HCT116 (cell line): ENCODE measurements at regions not wholly inside any gene's neighbourhood (a gene's known extent, or its start where the extent isn't known, plus 50 kb on each side); places are given as distances from the start of the nearest gene placed in this dataset.

Experiments used
- ATAC-seq: fragments of 200-7000 bp; cut with Tn5 transposase; 2 replicates; pipeline ENCODE4 v1.9.1; 2020; ENCODE audit warnings: mild to moderate bottlenecking, moderate library complexity
- BruUV-seq: library from RNA; stranded (reverse); fragments of 400-500 nt; replicated peaks from 2 replicates; lab custom pipeline; 2021; lab: Mats Ljungman, UMichigan
- CTCF ChIA-PET: fragments of 300-600 bp; sonication (Branson Sonifier 250); formaldehyde crosslinking; loops from one replicate; lab custom pipeline; 2021; ENCODE audit warnings: antibody characterized with exemption; lab: Charles Lee
- POLR2A ChIA-PET: fragments of 300-600, 350-600 bp; sonication (Branson Sonifier 250); formaldehyde crosslinking; loops from one replicate; lab custom pipeline; 2021; ENCODE audit warnings: antibody characterized with exemption; lab: Charles Lee
- RAD21 ChIA-PET, 2 experiments: fragments of 300-600 bp; sonication (Branson Sonifier 250); formaldehyde crosslinking; loops; one replicate each; lab custom pipeline; 2023; ENCODE audit warnings: low total read pairs in 2 of 2; ENCODE audit not compliant: uncharacterized antibody in 2 of 2, unreplicated experiment in 2 of 2, low non-redundant PET in 1 of 2; lab: Charles Lee
- DNase-seq: peaks from one replicate; pipeline ENCODE4 v3.0.0-alpha.2; 2010; ENCODE audit warnings: low read depth, low spot score
- H2AFZ ChIP-seq: fragments of 200-600 bp; shearing (Covaris generic), sonication (generic); 2 replicates; pipeline ENCODE4 v1.6.1; 2017; ENCODE audit warnings: low read depth, mixed run types, mixed read lengths, antibody characterized with exemption, low read length; ENCODE audit not compliant: poor library complexity, severe bottlenecking
- H3K27ac ChIP-seq: 2 replicates; pipeline ENCODE4 v1.5.1; 2012; ENCODE audit warnings: low read depth, low read length
- H3K27me3 ChIP-seq: fragments of 200-600 bp; sonication (generic); 2 replicates; pipeline ENCODE4 v1.6.1; 2016; ENCODE audit warnings: mixed run types, low read length, mixed read lengths; ENCODE audit not compliant: insufficient read depth
- H3K36me3 ChIP-seq, 2 experiments: fragments of 200-500 bp in 1 of 2; fragments of 200-600 bp in 1 of 2; sonication (Bioruptor generic) in 1 of 2; sonication (generic) in 1 of 2; 2 replicates each; pipeline versions ENCODE4 v1.5.1 to v1.6.1; 2014 to 2016; ENCODE audit warnings: low read length in 2 of 2, inconsistent platforms in 1 of 2, mixed read lengths in 1 of 2, mixed run types in 1 of 2; ENCODE audit not compliant: insufficient read depth in 2 of 2, control insufficient read depth in 1 of 2
- H3K4me1 ChIP-seq, 2 experiments: fragments of 200-600 bp in 1 of 2; sonication (generic) in 1 of 2; 2 replicates each; pipeline versions ENCODE4 v1.5.1 to v1.6.1; 2012 to 2017; ENCODE audit warnings: low read length in 2 of 2, inconsistent platforms in 1 of 2, mild to moderate bottlenecking in 1 of 2, mixed read lengths in 1 of 2, mixed run types in 1 of 2, moderate library complexity in 1 of 2; ENCODE audit not compliant: insufficient read depth in 2 of 2, control insufficient read depth in 1 of 2
- H3K4me2 ChIP-seq: fragments of 200-600 bp; sonication (generic); 2 replicates; pipeline ENCODE4 v1.6.1; 2017; ENCODE audit warnings: mixed run types, low read length, mixed read lengths
- H3K4me3 ChIP-seq, 2 experiments: fragments of 200-600 bp in 1 of 2; sonication (generic) in 1 of 2; replicated peaks in 1 of 2; 2 replicates each; pipeline ENCODE4 v1.5.1; 2011 to 2016; ENCODE audit warnings: low read length in 2 of 2, control low read depth in 1 of 2, low read depth in 1 of 2, mild to moderate bottlenecking in 1 of 2, mixed read lengths in 1 of 2, mixed run types in 1 of 2
- H3K79me2 ChIP-seq: fragments of 200-600 bp; sonication (generic); 2 replicates; pipeline ENCODE4 v1.6.1; 2017; ENCODE audit warnings: mild to moderate bottlenecking, mixed run types, low read length, moderate library complexity, mixed read lengths; ENCODE audit not compliant: insufficient read depth
- H3K9ac ChIP-seq: fragments of 200-600 bp; sonication (generic); 2 replicates; pipeline ENCODE4 v1.6.1; 2016; ENCODE audit warnings: low read length, mixed read lengths
- H3K9me2 ChIP-seq: fragments of 200-600 bp; sonication (generic), shearing (Covaris generic); 2 replicates; pipeline ENCODE4 v1.6.1; 2017; ENCODE audit warnings: mixed run types, mild to moderate bottlenecking, moderate library complexity; ENCODE audit not compliant: insufficient read depth
- H3K9me3 ChIP-seq, 2 experiments: fragments of 200-500 bp in 1 of 2; fragments of 200-600 bp in 1 of 2; sonication (Bioruptor generic) in 1 of 2; sonication (generic) in 1 of 2; 2 replicates each; pipeline ENCODE4 v1.6.1; 2014 to 2017; ENCODE audit warnings: low read length in 2 of 2, mixed read lengths in 2 of 2, inconsistent platforms in 1 of 2, low read depth in 1 of 2, mild to moderate bottlenecking in 1 of 2, mixed run types in 1 of 2, moderate library complexity in 1 of 2; ENCODE audit not compliant: control insufficient read depth in 1 of 2, insufficient read depth in 1 of 2
- H4K20me1 ChIP-seq: fragments of 200-600 bp; sonication (generic), shearing (Covaris generic); 2 replicates; pipeline ENCODE4 v1.6.1; 2017; ENCODE audit warnings: mixed run types, mild to moderate bottlenecking, moderate library complexity; ENCODE audit not compliant: insufficient read depth
- CBX3 ChIP-seq: IDR thresholded peaks from 2 replicates; pipeline ENCODE4 v1.6.1; 2012; ENCODE audit warnings: low read depth
- EGR1 ChIP-seq: IDR thresholded peaks from 2 replicates; pipeline ENCODE4 v1.6.1; 2012; ENCODE audit warnings: low read depth
- EZH2 ChIP-seq: fragments of 200-600 bp; sonication (generic); IDR thresholded peaks from 2 replicates; pipeline ENCODE4 v1.6.1; 2017; ENCODE audit warnings: antibody characterized with exemption, mixed run types
- EZH2phosphoT487 ChIP-seq: fragments of 200-600 bp; IDR thresholded peaks from 2 replicates; pipeline ENCODE4 v1.6.1; 2018; ENCODE audit warnings: antibody characterized with exemption, borderline replicate concordance
- FOSL1 ChIP-seq: IDR thresholded peaks from 2 replicates; pipeline ENCODE4 v1.6.1; 2012; ENCODE audit warnings: low read depth
- JUND ChIP-seq: IDR thresholded peaks from 2 replicates; pipeline ENCODE4 v1.6.1; 2012
- POLR2AphosphoS5 ChIP-seq: IDR thresholded peaks from 2 replicates; pipeline ENCODE4 v1.6.1; 2011; ENCODE audit warnings: mild to moderate bottlenecking, low read depth, low read length, moderate library complexity
- RAD21 ChIP-seq: IDR thresholded peaks from 2 replicates; pipeline ENCODE4 v1.6.1; 2012; ENCODE audit warnings: low read depth, mild to moderate bottlenecking
- SIN3A ChIP-seq: IDR thresholded peaks from 2 replicates; pipeline ENCODE4 v1.6.1; 2012; ENCODE audit warnings: low read depth
- SRF ChIP-seq: IDR thresholded peaks from 2 replicates; pipeline ENCODE4 v1.6.1; 2012; ENCODE audit warnings: low read depth
- ZFX ChIP-seq: fragments of 450-650 bp; IDR thresholded peaks from 2 replicates; pipeline ENCODE4 v1.6.1; 2017
- ZNF274 ChIP-seq: fragments of 200-500 bp; sonication (Bioruptor generic); IDR thresholded peaks from 2 replicates; pipeline ENCODE4 v1.6.1; 2014; ENCODE audit warnings: mild to moderate bottlenecking, low read depth, low read length, inconsistent platforms
- intact Hi-C: fragments of 100-400 bp; cut with micrococcal nuclease; formaldehyde crosslinking; loops from 2 replicates; pipeline ENCODE4 v1.10.0; 2022
- TF ChIP-seq, protein P1 (sequence below), 3 experiments: fragments of 200-600 bp in 1 of 3; sonication (generic) in 1 of 3; IDR thresholded peaks in 2 of 3; conservative IDR thresholded peaks in 1 of 3; 2 replicates each; pipeline ENCODE4 v1.5.1; 2012 to 2017; ENCODE audit warnings: low read depth in 2 of 3, low read length in 2 of 3, antibody characterized with exemption in 1 of 3, borderline replicate concordance in 1 of 3, control low read depth in 1 of 3, mild to moderate bottlenecking in 1 of 3, mixed read lengths in 1 of 3, mixed run types in 1 of 3, moderate library complexity in 1 of 3; ENCODE audit not compliant: insufficient read depth in 1 of 3
- TF ChIP-seq, protein P2 (sequence below): IDR thresholded peaks from 2 replicates; pipeline ENCODE4 v1.6.1; 2012
- TF ChIP-seq, protein P3 (sequence below): IDR thresholded peaks from 2 replicates; pipeline ENCODE4 v1.6.1; 2011; ENCODE audit warnings: mild to moderate bottlenecking, low read length, moderate library complexity; ENCODE audit not compliant: insufficient replicate concordance; ENCODE audit errors: extremely low read depth

DNA sequence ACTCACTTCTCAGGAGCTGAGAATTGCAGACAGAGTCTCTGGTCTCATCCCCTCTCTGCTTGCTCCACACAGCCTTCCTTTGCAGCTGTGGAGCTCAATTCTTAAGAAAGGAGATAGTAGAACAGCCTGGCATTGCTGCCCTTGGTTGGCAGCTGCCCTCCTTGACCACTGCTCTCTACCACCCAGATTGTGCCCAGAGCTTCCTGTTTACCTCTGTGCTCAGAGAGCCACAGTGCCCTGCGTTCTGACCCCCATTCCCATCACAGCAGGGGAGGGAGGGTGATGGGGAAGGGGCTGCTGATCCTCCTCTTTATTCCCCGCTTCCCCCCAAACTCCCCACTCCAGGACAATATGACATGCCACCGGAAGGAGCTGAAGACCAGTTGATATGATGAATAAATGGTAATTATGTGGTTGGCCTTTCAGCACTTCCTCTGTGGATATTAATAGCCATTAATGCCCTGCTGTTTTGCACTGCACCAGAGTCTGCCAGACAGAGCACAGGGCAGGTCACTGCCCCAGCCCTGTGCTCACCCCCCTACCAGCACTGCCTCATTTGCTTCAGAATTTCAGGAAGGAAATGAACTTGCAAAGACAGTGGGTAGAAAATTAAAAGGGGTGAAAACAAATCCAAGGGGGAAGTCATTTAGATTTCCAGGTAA lies 426.8 kb upstream of the CADM1 start:
- intact Hi-C loops = no loop called here
- ATAC-seq (no peak), DNase-seq (no peak)
- H3K27me3 ChIP-seq = no peaks in the 10 kb centered on the region
- BruUV-seq = no TSS peak
- H3K27ac ChIP-seq = no peak overlapping the region
- no peak overlapping the region for H3K4me2 ChIP-seq
- H3K36me3 ChIP-seq = no peaks in the 10 kb centered on the region
- H3K9ac ChIP-seq = no peak overlapping the region
- ChIA-PET POLR2A (no interaction called here), RAD21 (no interaction called here), CTCF (no interaction called here)
- H3K79me2 ChIP-seq = no peaks in the 10 kb centered on the region
- no peak overlapping the region for H3K4me3 ChIP-seq
- H2AFZ ChIP-seq = no peak overlapping the region
- H4K20me1 ChIP-seq = no peaks in the 10 kb centered on the region
- H3K4me1 ChIP-seq = no peaks in the 10 kb centered on the region
- no peaks in the 10 kb centered on the region for H3K9me2 ChIP-seq
- TF ChIP-seq RAD21 = no peak
- no peak for TF ChIP-seq ZFX
- TF ChIP-seq POLR2AphosphoS5 = no peak
- TF ChIP-seq SIN3A = no peak
- no peak for TF ChIP-seq EZH2
- TF ChIP-seq ZNF274 = no peak
- TF ChIP-seq, protein P1, sequence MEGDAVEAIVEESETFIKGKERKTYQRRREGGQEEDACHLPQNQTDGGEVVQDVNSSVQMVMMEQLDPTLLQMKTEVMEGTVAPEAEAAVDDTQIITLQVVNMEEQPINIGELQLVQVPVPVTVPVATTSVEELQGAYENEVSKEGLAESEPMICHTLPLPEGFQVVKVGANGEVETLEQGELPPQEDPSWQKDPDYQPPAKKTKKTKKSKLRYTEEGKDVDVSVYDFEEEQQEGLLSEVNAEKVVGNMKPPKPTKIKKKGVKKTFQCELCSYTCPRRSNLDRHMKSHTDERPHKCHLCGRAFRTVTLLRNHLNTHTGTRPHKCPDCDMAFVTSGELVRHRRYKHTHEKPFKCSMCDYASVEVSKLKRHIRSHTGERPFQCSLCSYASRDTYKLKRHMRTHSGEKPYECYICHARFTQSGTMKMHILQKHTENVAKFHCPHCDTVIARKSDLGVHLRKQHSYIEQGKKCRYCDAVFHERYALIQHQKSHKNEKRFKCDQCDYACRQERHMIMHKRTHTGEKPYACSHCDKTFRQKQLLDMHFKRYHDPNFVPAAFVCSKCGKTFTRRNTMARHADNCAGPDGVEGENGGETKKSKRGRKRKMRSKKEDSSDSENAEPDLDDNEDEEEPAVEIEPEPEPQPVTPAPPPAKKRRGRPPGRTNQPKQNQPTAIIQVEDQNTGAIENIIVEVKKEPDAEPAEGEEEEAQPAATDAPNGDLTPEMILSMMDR (IDR thresholded peaks at IDR 0.05 in 2 of 3, conservative IDR thresholded peaks at IDR 0.05 in 1 of 3; ENCODE audit: borderline replicate concordance in 1 of 3, insufficient read depth in 1 of 3, low read depth in 2 of 3, low read length in 2 of 3) = no peak
- TF ChIP-seq, protein P2, sequence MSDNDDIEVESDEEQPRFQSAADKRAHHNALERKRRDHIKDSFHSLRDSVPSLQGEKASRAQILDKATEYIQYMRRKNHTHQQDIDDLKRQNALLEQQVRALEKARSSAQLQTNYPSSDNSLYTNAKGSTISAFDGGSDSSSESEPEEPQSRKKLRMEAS = no peak
- TF ChIP-seq CBX3 = no peak
- no peak for TF ChIP-seq EGR1
- TF ChIP-seq, protein P3, sequence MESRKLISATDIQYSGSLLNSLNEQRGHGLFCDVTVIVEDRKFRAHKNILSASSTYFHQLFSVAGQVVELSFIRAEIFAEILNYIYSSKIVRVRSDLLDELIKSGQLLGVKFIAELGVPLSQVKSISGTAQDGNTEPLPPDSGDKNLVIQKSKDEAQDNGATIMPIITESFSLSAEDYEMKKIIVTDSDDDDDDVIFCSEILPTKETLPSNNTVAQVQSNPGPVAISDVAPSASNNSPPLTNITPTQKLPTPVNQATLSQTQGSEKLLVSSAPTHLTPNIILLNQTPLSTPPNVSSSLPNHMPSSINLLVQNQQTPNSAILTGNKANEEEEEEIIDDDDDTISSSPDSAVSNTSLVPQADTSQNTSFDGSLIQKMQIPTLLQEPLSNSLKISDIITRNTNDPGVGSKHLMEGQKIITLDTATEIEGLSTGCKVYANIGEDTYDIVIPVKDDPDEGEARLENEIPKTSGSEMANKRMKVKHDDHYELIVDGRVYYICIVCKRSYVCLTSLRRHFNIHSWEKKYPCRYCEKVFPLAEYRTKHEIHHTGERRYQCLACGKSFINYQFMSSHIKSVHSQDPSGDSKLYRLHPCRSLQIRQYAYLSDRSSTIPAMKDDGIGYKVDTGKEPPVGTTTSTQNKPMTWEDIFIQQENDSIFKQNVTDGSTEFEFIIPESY = no peak
- TF ChIP-seq JUND = no peak
- no peak for TF ChIP-seq EZH2phosphoT487
- no peak for TF ChIP-seq FOSL1
- TF ChIP-seq SRF = no peak
- H3K9me3 ChIP-seq = no peaks in the 10 kb centered on the region; a peak in 2 of 4 replicates
